ENCODE measurements at regions not wholly inside any gene's neighbourhood (a gene's known extent, or its start where the extent isn't known, plus 50 kb on each side); places are given as distances from the start of the nearest gene placed in this dataset.

- 98% methylated on average over 2 of the region's 2 CpGs for WGBS (ENCODE audit: low lambda C conversion rate, missing lambda C conversion rate)
- Histone ChIP-seq H3K4me3 (no peak overlapping the region), H3K27ac (no peak overlapping the region), H4K20me1 (ENCODE audit: insufficient read depth, poor library complexity, severe bottlenecking) (no peaks in the 10 kb centered on the region), H3K4me2 (no peak overlapping the region), H3K79me2 (no peaks in the 10 kb centered on the region), H3K4me1 (ENCODE audit: insufficient read depth) (peaks cover 14% of the 10 kb centered on the region), H3K27me3 (no peaks in the 10 kb centered on the region), H3K9me3 (ENCODE audit: low read depth) (no peaks in the 10 kb centered on the region), H3K36me3 (replicated peaks; ENCODE audit: insufficient read depth, low read depth) (no peaks in the 10 kb centered on the region), H3K9me2 (replicated peaks; ENCODE audit: insufficient read depth) (no peaks in the 10 kb centered on the region), H2AFZ (no peak overlapping the region)
- TF ChIP-seq EZH2 (IDR thresholded peaks at IDR 0.05; ENCODE audit: borderline replicate concordance) = no peak
- TF ChIP-seq EZH2phosphoT487 (IDR thresholded peaks at IDR 0.05; ENCODE audit: low read depth, severe bottlenecking, unreplicated experiment) = no peak
- no peak for TF ChIP-seq CTCF (IDR thresholded peaks at IDR 0.05; ENCODE audit: poor library complexity)
- no peak for DNase-seq (ENCODE audit: low spot score)
Measured at GRCh38 chr6:139649128-139649527, 274.7 kb upstream of the CITED2 start.

- Histone ChIP-seq H3K9me2 (replicated peaks; ENCODE audit: insufficient read depth) (no peaks in the 10 kb centered on the region), H3K36me3 (replicated peaks; ENCODE audit: insufficient read depth, low read depth) (no peaks in the 10 kb centered on the region), H3K27me3 (no peaks in the 10 kb centered on the region), H2AFZ (no peak overlapping the region), H4K20me1 (ENCODE audit: insufficient read depth, poor library complexity, severe bottlenecking) (no peaks in the 10 kb centered on the region), H3K4me2 (no peak overlapping the region), H3K27ac (peak overlapping the region; percentile 25), H3K4me1 (ENCODE audit: insufficient read depth) (peaks cover 14% of the 10 kb centered on the region), H3K4me3 (no peak overlapping the region), H3K79me2 (no peaks in the 10 kb centered on the region), H3K9me3 (ENCODE audit: low read depth) (no peaks in the 10 kb centered on the region)
- WGBS (ENCODE audit: low lambda C conversion rate, missing lambda C conversion rate) = 52% methylated on average over 7 of the region's 7 CpGs
- DNase-seq (ENCODE audit: low spot score) = no peak
- no peak for TF ChIP-seq CTCF (IDR thresholded peaks at IDR 0.05; ENCODE audit: poor library complexity)
- TF ChIP-seq EZH2phosphoT487 (IDR thresholded peaks at IDR 0.05; ENCODE audit: low read depth, severe bottlenecking, unreplicated experiment) = no peak
- TF ChIP-seq EZH2 (IDR thresholded peaks at IDR 0.05; ENCODE audit: borderline replicate concordance) = no peak
Measured at GRCh38 chr6:139648430-139649000, 274.1 kb upstream of the CITED2 start.

- WGBS (ENCODE audit: low lambda C conversion rate, missing lambda C conversion rate) = 70% methylated on average over 5 of the region's 5 CpGs
- Histone ChIP-seq H3K4me2 (no peak overlapping the region), H3K4me3 (no peak overlapping the region), H3K9me3 (ENCODE audit: low read depth) (no peaks in the 10 kb centered on the region), H2AFZ (no peak overlapping the region), H3K27me3 (no peaks in the 10 kb centered on the region), H3K79me2 (no peaks in the 10 kb centered on the region), H4K20me1 (ENCODE audit: insufficient read depth, poor library complexity, severe bottlenecking) (no peaks in the 10 kb centered on the region), H3K36me3 (replicated peaks; ENCODE audit: insufficient read depth, low read depth) (no peaks in the 10 kb centered on the region), H3K27ac (peak overlapping the region; percentile 41), H3K9me2 (replicated peaks; ENCODE audit: insufficient read depth) (no peaks in the 10 kb centered on the region), H3K4me1 (ENCODE audit: insufficient read depth) (peaks cover 14% of the 10 kb centered on the region)
- DNase-seq (ENCODE audit: low spot score) = no peak
- TF ChIP-seq CTCF (IDR thresholded peaks at IDR 0.05; ENCODE audit: poor library complexity) = no peak
- no peak for TF ChIP-seq EZH2 (IDR thresholded peaks at IDR 0.05; ENCODE audit: borderline replicate concordance)
- TF ChIP-seq EZH2phosphoT487 (IDR thresholded peaks at IDR 0.05; ENCODE audit: low read depth, severe bottlenecking, unreplicated experiment) = no peak
Measured at GRCh38 chr6:139647841-139648240, 273.4 kb upstream of the CITED2 start.

Measured in hepatocyte (in vitro differentiated cells).